Heart left ventricle (tissue), 13 donors: ENCODE measurements at regions not wholly inside any gene's neighbourhood (a gene's known extent, or its start where the extent isn't known, plus 50 kb on each side); places are given as distances from the start of the nearest gene placed in this dataset.

Experiments used
- POLR2A ChIP-seq, 2 donors: fragments of 450-650 bp; IDR thresholded peaks; one replicate each; pipeline ENCODE4 v1.6.1; 2017; ENCODE audit warnings: antibody characterized with exemption in 2 of 2, mild to moderate bottlenecking in 2 of 2, moderate library complexity in 2 of 2
- TF ChIP-seq, protein P1 (sequence below), 12 donors: fragments of 200-600 bp; sonication (generic) in 4 of 12; IDR thresholded peaks; one replicate each; pipeline versions ENCODE4 v1.5.0 to v1.8.0; 2018 to 2022; ENCODE audit warnings: antibody characterized with exemption in 12 of 12, mild to moderate bottlenecking in 5 of 12
- donor health status: ischemic (EF 13 %, LVEDD 7.1; RV severe dilation, severe dysfunction).
- donor health status: DM: no; HTN: yes; CAD: no.
- donor health status: DM: no; HTN: no; CAD: no.
- donor health status: ischemic (EF 25% LVEDD 6.9; RV normal size, moderate dysfunction).
- donor health status: ischemic (EF 25% LVEDD 5.7; RV mildly dilated, moderate dysfunction).
- donor health status: ischemic (EF 35%, LVEDD 5.7; RV mildly dilated, moderate dysfunction).
- donor health status: nonischemic (EF 11% LVEDD 7.7; RV severe dilation, severe dysfunction).
- donor health status: DM: yes; HTN: yes; CAD: no.
- donor health status: PGD.
- donor health status: ischemic (EF 29% LVEDD 5.4; RV normal size, mild dysfunction).
- donor health status: nonischemic (EF 23%, LVEDD 6.1; RV moderate dilation, normal function).

DNA sequence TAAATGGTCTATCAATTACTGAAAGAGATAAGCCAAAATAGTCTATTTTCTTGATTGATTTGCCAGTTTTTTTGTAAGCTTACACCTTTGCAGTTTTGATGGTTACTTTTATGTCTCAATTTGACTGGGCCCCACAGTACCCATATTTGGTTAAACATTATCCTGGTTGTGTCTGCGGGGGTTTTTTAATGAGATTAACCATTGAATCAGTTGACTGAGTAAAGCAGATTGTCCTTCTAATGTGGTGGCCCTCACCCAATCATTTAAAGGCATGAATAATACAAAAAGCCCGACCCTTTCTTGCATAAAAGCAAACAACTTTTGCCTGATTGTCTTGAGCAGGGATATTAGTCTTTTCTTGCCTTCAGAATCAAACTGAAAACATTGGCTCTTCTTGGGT, 650.0 kb upstream of the RGS18 start:
- TF ChIP-seq POLR2A (IDR thresholded peaks at IDR 0.05) = no peak
- TF ChIP-seq, protein P1, sequence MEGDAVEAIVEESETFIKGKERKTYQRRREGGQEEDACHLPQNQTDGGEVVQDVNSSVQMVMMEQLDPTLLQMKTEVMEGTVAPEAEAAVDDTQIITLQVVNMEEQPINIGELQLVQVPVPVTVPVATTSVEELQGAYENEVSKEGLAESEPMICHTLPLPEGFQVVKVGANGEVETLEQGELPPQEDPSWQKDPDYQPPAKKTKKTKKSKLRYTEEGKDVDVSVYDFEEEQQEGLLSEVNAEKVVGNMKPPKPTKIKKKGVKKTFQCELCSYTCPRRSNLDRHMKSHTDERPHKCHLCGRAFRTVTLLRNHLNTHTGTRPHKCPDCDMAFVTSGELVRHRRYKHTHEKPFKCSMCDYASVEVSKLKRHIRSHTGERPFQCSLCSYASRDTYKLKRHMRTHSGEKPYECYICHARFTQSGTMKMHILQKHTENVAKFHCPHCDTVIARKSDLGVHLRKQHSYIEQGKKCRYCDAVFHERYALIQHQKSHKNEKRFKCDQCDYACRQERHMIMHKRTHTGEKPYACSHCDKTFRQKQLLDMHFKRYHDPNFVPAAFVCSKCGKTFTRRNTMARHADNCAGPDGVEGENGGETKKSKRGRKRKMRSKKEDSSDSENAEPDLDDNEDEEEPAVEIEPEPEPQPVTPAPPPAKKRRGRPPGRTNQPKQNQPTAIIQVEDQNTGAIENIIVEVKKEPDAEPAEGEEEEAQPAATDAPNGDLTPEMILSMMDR (IDR thresholded peaks at IDR 0.05) = no peak
